K562 (cell line): ENCODE measurements at regions not wholly inside any gene's neighbourhood (a gene's known extent, or its start where the extent isn't known, plus 50 kb on each side); places are given as distances from the start of the nearest gene placed in this dataset.

Experiments
- ATAC-seq: fragments of 200-7000 bp; cut with Tn5 transposase; 3 replicates; pipeline ENCODE4 v1.9.1; 2020; ENCODE audit warnings: moderate library complexity
- BruUV-seq: library from RNA; stranded (reverse); fragments of 400-500 nt; replicated peaks from 2 replicates; lab custom pipeline; 2021; lab: Mats Ljungman, UMichigan
- CTCF ChIA-PET: fragments of 300-600 bp; formaldehyde crosslinking; extraction: SDS; loops from one replicate; lab custom pipeline; 2021; ENCODE audit warnings: low intra/inter-chr PET ratio; lab: Yijun Ruan, JAX
- POLR2A ChIA-PET: fragments of 300-600, 350-650 bp; sonication (Branson Sonifier 250); formaldehyde crosslinking; extraction: SDS; loops from one replicate; lab custom pipeline; 2021; ENCODE audit warnings: antibody characterized with exemption, inconsistent platforms; lab: Yijun Ruan, JAX
- DNase-seq, 4 experiments: peaks; one replicate each; pipeline versions ENCODE4 v3.0.0 to v3.0.0-alpha.2; 2011 to 2018; ENCODE audit warnings: low spot score in 3 of 4, mixed read lengths in 3 of 4; ENCODE audit errors: extremely low read depth in 1 of 4
- FAIRE-seq: peaks from 2 replicates; lab custom pipeline; 2011; peaks lifted over from hg19 to GRCh38; lab: Jason Lieb, UNC
- H2AFZ ChIP-seq: 2 replicates; pipeline ENCODE4 v1.6.0; 2011; ENCODE audit warnings: low read depth, low read length, control low read depth, inconsistent platforms
- H3K27ac ChIP-seq: fragments of 200-600 bp; 3 replicates; pipeline ENCODE4 v1.8.0; 2011; ENCODE audit warnings: low read depth, mild to moderate bottlenecking, control low read depth, inconsistent platforms, low read length, moderate library complexity, mixed read lengths; ENCODE audit errors: extremely low read depth
- H3K27me3 ChIP-seq, 2 experiments: fragments of 300-600 bp in 1 of 2; 2 replicates in 1 of 2; 3 replicates in 1 of 2; pipeline versions ENCODE4 v1.6.0 to v1.8.0; 2011; ENCODE audit warnings: inconsistent platforms in 2 of 2, low read length in 2 of 2, mild to moderate bottlenecking in 1 of 2, mixed read lengths in 1 of 2, moderate library complexity in 1 of 2; ENCODE audit not compliant: control insufficient read depth in 2 of 2, insufficient read depth in 2 of 2
- H3K36me3 ChIP-seq: fragments of 300-600 bp; 3 replicates; pipeline ENCODE4 v1.8.0; 2011; ENCODE audit warnings: mild to moderate bottlenecking, low read length, inconsistent platforms; ENCODE audit not compliant: control insufficient read depth, insufficient read depth
- H3K4me1 ChIP-seq, 2 experiments: fragments of 200-600 bp in 1 of 2; replicated peaks in 1 of 2; 2 replicates in 1 of 2; 3 replicates in 1 of 2; pipeline versions ENCODE4 v1.5.1 to v1.8.0; 2011; ENCODE audit warnings: inconsistent platforms in 2 of 2, low read length in 2 of 2, mild to moderate bottlenecking in 1 of 2, mixed read lengths in 1 of 2, moderate library complexity in 1 of 2; ENCODE audit not compliant: control insufficient read depth in 2 of 2, insufficient read depth in 2 of 2
- H3K4me2 ChIP-seq: 2 replicates; pipeline ENCODE4 v1.6.1; 2011; ENCODE audit warnings: low read length, control low read depth, inconsistent platforms, mixed read lengths; ENCODE audit not compliant: insufficient read depth
- H3K4me3 ChIP-seq: fragments of 200-600 bp; sonication (generic), shearing (Covaris generic); 2 replicates; pipeline ENCODE4 v1.5.1; 2016; ENCODE audit warnings: control low read depth, inconsistent platforms
- H3K79me2 ChIP-seq: fragments of 200-600 bp; 3 replicates; pipeline ENCODE4 v1.8.0; 2011; ENCODE audit warnings: low read length, inconsistent platforms; ENCODE audit not compliant: control insufficient read depth, insufficient read depth
- H3K9ac ChIP-seq, 2 experiments: 2 replicates each; pipeline versions ENCODE4 v1.6.0 to v1.6.1; 2011; ENCODE audit warnings: low read depth in 2 of 2, low read length in 2 of 2, control low read depth in 1 of 2, inconsistent platforms in 1 of 2, mild to moderate bottlenecking in 1 of 2, mixed read lengths in 1 of 2; ENCODE audit not compliant: insufficient read depth in 1 of 2
- H3K9me1 ChIP-seq: one replicate; pipeline ENCODE4 v1.6.0; 2011; ENCODE audit warnings: inconsistent platforms, mild to moderate bottlenecking, low read length, moderate library complexity; ENCODE audit not compliant: control insufficient read depth, insufficient read depth
- H3K9me3 ChIP-seq: replicated peaks from 2 replicates; pipeline ENCODE4 v1.5.1; 2011; ENCODE audit warnings: low read depth, low read length, inconsistent platforms; ENCODE audit not compliant: control insufficient read depth, insufficient read depth
- H4K20me1 ChIP-seq: replicated peaks from 2 replicates; pipeline ENCODE4 v1.6.1; 2011; ENCODE audit warnings: low read length, inconsistent platforms, mixed read lengths; ENCODE audit not compliant: control insufficient read depth, insufficient read depth
- GABPB2 ChIP-seq: fragments of 250-450 bp; sonication (Bioruptor Pico); conservative IDR thresholded peaks from 2 replicates; pipeline ENCODE4 v1.5.1; 2021; ENCODE audit warnings: mild to moderate bottlenecking
- GATAD2A ChIP-seq: fragments of 450-650 bp; IDR thresholded peaks from 2 replicates; pipeline ENCODE4 v1.6.1; 2017
- KAT7 ChIP-seq: sonication (generic); formaldehyde crosslinking; IDR thresholded peaks from 2 replicates; pipeline ENCODE4 v1.8.0; 2022; ENCODE audit warnings: missing genetic modification reagents, mild to moderate bottlenecking, borderline replicate concordance
- MTA1 ChIP-seq: fragments of 450-650 bp; IDR thresholded peaks from 2 replicates; pipeline ENCODE4 v1.6.1; 2017; ENCODE audit warnings: borderline replicate concordance
- NFE2L1 ChIP-seq: fragments of 450-650 bp; IDR thresholded peaks from 2 replicates; pipeline ENCODE4 v1.6.1; 2016; ENCODE audit warnings: missing genetic modification characterization, low read depth, mild to moderate bottlenecking, missing compliant biosample characterization, moderate library complexity, borderline replicate concordance
- NR2C1 ChIP-seq, 2 experiments: fragments of 450-650 bp; IDR thresholded peaks; 2 replicates each; pipeline ENCODE4 v1.6.1; 2017; ENCODE audit warnings: mild to moderate bottlenecking in 2 of 2, antibody characterized with exemption in 1 of 2, inconsistent platforms in 1 of 2, missing compliant biosample characterization in 1 of 2, missing genetic modification characterization in 1 of 2
- RB1 ChIP-seq: fragments of 450-650 bp; IDR thresholded peaks from 2 replicates; pipeline ENCODE4 v1.6.1; 2017; ENCODE audit warnings: low read depth, mild to moderate bottlenecking
- SMAD3 ChIP-seq: fragments of 450-650 bp; formaldehyde crosslinking; conservative IDR thresholded peaks from 2 replicates; pipeline ENCODE4 v1.4.0; 2020; ENCODE audit warnings: mild to moderate bottlenecking
- SNRNP70 ChIP-seq: fragments of 200-400 bp; formaldehyde crosslinking; optimal IDR thresholded peaks from 2 replicates; pipeline ENCODE3; 2017; ENCODE audit warnings: low read depth, low read length
- TFAM ChIP-seq: fragments of 250-450 bp; sonication (Bioruptor Pico); conservative IDR thresholded peaks from 2 replicates; pipeline ENCODE4 v1.5.0; 2021; ENCODE audit warnings: mild to moderate bottlenecking, moderate library complexity
- TGIF2 ChIP-seq: sonication (generic); formaldehyde crosslinking; IDR thresholded peaks from 2 replicates; pipeline ENCODE4 v1.8.1; 2022; ENCODE audit warnings: mild to moderate bottlenecking, missing genetic modification reagents, moderate library complexity
- ZNF184 ChIP-seq: sonication (generic); formaldehyde crosslinking; IDR thresholded peaks from 2 replicates; pipeline ENCODE4 v1.5.0; 2020; ENCODE audit warnings: missing genetic modification reagents
- ZNF766 ChIP-seq: fragments of 200-800 bp; sonication (Bioruptor generic); conservative IDR thresholded peaks from 2 replicates; pipeline ENCODE4 v1.6.1; 2016; ENCODE audit warnings: missing genetic modification characterization, missing compliant biosample characterization
- WGBS: fragments of 100-300 bp; shearing (Covaris generic); methylation state at CpG from one replicate; pipeline ENCODE4 v1.1.6; 2016; ENCODE audit warnings: low coverage, mixed read lengths; ENCODE audit not compliant: insufficient coverage; ENCODE audit errors: missing lambda C conversion rate; 5-methylcytosine and 5-hydroxymethylcytosine counted together
- in situ Hi-C: fragments of 300-500 bp; cut with MboI; formaldehyde crosslinking; loops from 4 replicates; pipeline ENCODE4 v1.15.0; 2018; ENCODE audit warnings: inconsistent platforms, mixed read lengths
- intact Hi-C: fragments of 100-400 bp; cut with micrococcal nuclease; formaldehyde crosslinking; loops from 2 replicates; pipeline ENCODE4 v1.14.2; 2022
- TF ChIP-seq, protein P1 (sequence below): sonication (generic); formaldehyde crosslinking; IDR thresholded peaks from 2 replicates; pipeline ENCODE4 v1.8.0; 2022; ENCODE audit warnings: mild to moderate bottlenecking, low read depth, missing genetic modification reagents
- TF ChIP-seq, protein P2 (sequence below): fragments of 450-650 bp; IDR thresholded peaks from 2 replicates; pipeline ENCODE4 v1.6.1; 2016; ENCODE audit warnings: missing biosample characterization, missing genetic modification characterization
- TF ChIP-seq, protein P3 (sequence below): fragments of 450-650 bp; IDR thresholded peaks from 2 replicates; pipeline ENCODE4 v1.6.1; 2017; ENCODE audit warnings: antibody characterized with exemption

DNA sequence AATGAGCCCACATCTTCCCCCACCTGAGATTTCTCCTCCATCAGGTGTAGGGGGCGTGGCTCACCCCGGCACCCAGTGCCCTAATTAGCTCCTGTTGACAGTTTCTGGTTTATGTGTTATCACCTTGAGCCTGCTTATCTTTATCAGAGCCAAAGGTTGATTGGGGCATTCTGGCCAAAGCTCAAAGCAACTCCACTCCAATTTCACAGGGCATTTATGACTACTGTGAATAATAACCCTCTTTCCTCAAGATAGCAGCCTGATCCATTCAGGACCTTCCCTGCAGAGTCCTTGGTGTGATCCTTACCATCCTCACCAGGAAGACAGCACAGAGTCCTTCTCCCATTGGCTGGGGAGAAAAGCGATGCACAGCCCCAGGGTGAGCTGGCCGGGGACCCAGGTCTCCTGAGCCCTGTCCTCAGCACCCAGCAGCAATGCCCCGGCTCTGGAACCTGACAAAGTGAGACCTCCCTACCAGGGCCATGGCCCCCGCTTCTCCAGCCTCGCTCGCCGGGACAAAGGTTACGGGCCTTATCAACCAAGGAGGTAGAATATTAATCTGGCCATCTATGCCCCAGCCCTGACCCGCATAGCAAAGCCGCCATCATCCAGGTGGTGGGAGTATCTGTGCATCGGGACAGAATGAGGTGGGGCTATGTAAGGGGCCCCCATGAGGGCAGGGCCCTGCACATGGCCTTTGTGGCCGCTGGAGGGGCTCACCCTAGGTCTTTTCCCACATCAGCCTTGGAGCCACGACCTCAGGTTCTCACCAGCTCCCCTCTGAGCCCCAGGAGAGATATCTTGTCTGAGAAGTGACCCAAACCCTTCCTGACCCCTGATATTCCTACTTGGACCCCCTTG is 64.5 kb downstream of the ZFP36L2 start (continued):
- TF ChIP-seq ZNF766 (CRISPR knock-in tag), result no peak

DNA sequence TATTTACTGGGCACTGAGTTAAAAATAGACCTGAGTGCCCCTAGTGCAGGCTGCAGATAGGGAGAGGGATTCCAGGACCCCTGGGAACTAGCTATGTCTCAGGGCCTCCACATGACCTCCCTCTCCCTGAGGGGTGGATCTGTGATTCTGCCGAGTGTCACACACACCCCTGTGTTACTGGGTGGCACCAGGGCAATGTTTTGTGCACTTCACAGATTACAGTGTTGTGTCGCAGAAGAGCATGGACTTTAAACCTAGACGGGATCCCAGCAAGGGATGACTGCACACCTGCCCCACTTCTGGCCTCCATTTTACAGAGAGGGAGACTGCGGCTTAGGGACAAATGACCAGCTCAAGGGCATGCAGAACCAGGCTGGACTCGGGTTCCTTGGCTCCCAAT is 65.6 kb downstream of the ZFP36L2 start:
- Histone ChIP-seq H3K4me2 (no peak overlapping the region), H3K79me2 (no peaks in the 10 kb centered on the region), H3K27me3 (no peaks in the 10 kb centered on the region), H3K4me3 (no peak overlapping the region), H3K4me1 (peaks cover 14 to 33% of the 10 kb centered on the region in 2 experiments), H3K27ac (no peak overlapping the region), H4K20me1 (no peaks in the 10 kb centered on the region; the same call in 1 of the 2 replicates), H3K36me3 (no peaks in the 10 kb centered on the region), H3K9me3 (no peaks in the 10 kb centered on the region), H3K9ac (peak overlapping the region in 1 of 2 experiments; percentile 73; a peak in 1 of 4 replicates), H3K9me1 (no peaks in the 10 kb centered on the region), H2AFZ (no peak overlapping the region)
- in situ Hi-C loops, result no loop called here
- intact Hi-C loops, result no loop called here
- TF ChIP-seq NFE2L1 (tag) (no peak), TGIF2 (CRISPR knock-in tag) (no peak), SNRNP70 (no peak), RB1 (no peak), ZNF184 (CRISPR knock-in tag) (no peak), KAT7 (CRISPR knock-in tag) (no peak), GABPB2 (CRISPR knock-in tag) (no peak), GATAD2A (no peak), NR2C1 (IDR thresholded peaks at IDR 0.05) (no peak), NR2C1 (tag; IDR thresholded peaks at IDR 0.05) (no peak), MTA1 (no peak), TFAM (CRISPR knock-in tag) (no peak), SMAD3 (CRISPR knock-in tag) (no peak)
- TF ChIP-seq, protein P1, sequence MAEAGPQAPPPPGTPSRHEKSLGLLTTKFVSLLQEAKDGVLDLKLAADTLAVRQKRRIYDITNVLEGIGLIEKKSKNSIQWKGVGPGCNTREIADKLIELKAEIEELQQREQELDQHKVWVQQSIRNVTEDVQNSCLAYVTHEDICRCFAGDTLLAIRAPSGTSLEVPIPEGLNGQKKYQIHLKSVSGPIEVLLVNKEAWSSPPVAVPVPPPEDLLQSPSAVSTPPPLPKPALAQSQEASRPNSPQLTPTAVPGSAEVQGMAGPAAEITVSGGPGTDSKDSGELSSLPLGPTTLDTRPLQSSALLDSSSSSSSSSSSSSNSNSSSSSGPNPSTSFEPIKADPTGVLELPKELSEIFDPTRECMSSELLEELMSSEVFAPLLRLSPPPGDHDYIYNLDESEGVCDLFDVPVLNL (CRISPR knock-in tag), result no peak
- TF ChIP-seq, protein P2, sequence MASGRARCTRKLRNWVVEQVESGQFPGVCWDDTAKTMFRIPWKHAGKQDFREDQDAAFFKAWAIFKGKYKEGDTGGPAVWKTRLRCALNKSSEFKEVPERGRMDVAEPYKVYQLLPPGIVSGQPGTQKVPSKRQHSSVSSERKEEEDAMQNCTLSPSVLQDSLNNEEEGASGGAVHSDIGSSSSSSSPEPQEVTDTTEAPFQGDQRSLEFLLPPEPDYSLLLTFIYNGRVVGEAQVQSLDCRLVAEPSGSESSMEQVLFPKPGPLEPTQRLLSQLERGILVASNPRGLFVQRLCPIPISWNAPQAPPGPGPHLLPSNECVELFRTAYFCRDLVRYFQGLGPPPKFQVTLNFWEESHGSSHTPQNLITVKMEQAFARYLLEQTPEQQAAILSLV (tag), result no peak
- TF ChIP-seq, protein P3, sequence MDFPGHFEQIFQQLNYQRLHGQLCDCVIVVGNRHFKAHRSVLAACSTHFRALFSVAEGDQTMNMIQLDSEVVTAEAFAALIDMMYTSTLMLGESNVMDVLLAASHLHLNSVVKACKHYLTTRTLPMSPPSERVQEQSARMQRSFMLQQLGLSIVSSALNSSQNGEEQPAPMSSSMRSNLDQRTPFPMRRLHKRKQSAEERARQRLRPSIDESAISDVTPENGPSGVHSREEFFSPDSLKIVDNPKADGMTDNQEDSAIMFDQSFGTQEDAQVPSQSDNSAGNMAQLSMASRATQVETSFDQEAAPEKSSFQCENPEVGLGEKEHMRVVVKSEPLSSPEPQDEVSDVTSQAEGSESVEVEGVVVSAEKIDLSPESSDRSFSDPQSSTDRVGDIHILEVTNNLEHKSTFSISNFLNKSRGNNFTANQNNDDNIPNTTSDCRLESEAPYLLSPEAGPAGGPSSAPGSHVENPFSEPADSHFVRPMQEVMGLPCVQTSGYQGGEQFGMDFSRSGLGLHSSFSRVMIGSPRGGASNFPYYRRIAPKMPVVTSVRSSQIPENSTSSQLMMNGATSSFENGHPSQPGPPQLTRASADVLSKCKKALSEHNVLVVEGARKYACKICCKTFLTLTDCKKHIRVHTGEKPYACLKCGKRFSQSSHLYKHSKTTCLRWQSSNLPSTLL, result no peak
- no peak for FAIRE-seq
- no peak for DNase-seq
- BruUV-seq, result no TSS peak
- CTCF ChIA-PET, result no interaction called here
- POLR2A ChIA-PET, result interaction anchor here (1.1 kb wide), 1 partner anchor 16 kb away, joined by 3 read pairs; no protein-coding TSS in a partner anchor
- no peak for ATAC-seq
- 45% methylated on average over 5 of the region's 5 CpGs for WGBS
